Activated CD4-positive, alpha-beta T cell treated with anti-CD3 and anti-CD28 coated beads, Interleukin-2, amount 10 ng/mL, durations not matched to agents 24 days and 14 days (primary cell): ENCODE measurements at regions not wholly inside any gene's neighbourhood (a gene's known extent, or its start where the extent isn't known, plus 50 kb on each side); places are given as distances from the start of the nearest gene placed in this dataset.

Source experiments
- DNase-seq: peaks from one replicate; pipeline ENCODE4 v3.0.0; 2022
- H3K27ac Mint-ChIP-seq: one replicate; pipeline ENCODE4 v1.8.0; 2022; ENCODE audit warnings: mild to moderate bottlenecking, mixed read lengths
- H3K27me3 Mint-ChIP-seq: one replicate; pipeline ENCODE4 v1.8.0; 2022; ENCODE audit warnings: mixed read lengths
- H3K36me3 Mint-ChIP-seq: one replicate; pipeline ENCODE4 v1.8.0; 2022; ENCODE audit warnings: low read depth, mild to moderate bottlenecking, mixed read lengths
- H3K4me1 Mint-ChIP-seq: one replicate; pipeline ENCODE4 v1.8.0; 2021; ENCODE audit warnings: mixed read lengths
- H3K4me3 Mint-ChIP-seq: one replicate; pipeline ENCODE4 v1.8.0; 2022; ENCODE audit warnings: mild to moderate bottlenecking, moderate library complexity, mixed read lengths
- H3K9me3 Mint-ChIP-seq: one replicate; pipeline ENCODE4 v1.8.0; 2021; ENCODE audit warnings: mixed read lengths
- intact Hi-C: fragments of 100-400 bp; cut with micrococcal nuclease; formaldehyde crosslinking; loops from one replicate; pipeline ENCODE4 v1.15.1; 2023

DNA sequence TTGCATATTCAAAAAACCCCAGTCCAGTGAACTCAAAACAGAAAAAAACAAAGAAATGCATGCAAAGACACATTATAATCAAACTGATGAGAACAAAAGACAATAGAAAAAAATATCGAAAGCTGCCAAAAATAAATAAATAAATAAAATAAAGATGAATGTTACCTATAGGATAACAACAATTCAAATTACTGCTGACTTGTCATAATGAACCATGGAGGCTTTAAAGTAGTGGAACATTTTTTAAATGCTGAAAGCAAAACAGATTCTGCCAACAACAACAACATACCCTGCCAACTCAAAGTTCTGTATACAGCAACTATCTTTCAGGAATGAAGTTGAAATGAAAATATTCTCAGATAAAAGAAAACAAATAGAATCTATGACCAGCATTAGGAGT lies 116.6 kb downstream of the CBLN1 start:
- no peak for DNase-seq
- no peak overlapping the region for H3K4me3 Mint-ChIP-seq
- no peaks in the 10 kb centered on the region for H3K27me3 Mint-ChIP-seq
- H3K27ac Mint-ChIP-seq: no peak overlapping the region
- no peaks in the 10 kb centered on the region for H3K36me3 Mint-ChIP-seq
- H3K4me1 Mint-ChIP-seq: no peaks in the 10 kb centered on the region
- intact Hi-C loops: no loop called here
- H3K9me3 Mint-ChIP-seq: no peaks in the 10 kb centered on the region

- intact Hi-C loops: no loop called here
- no peak for DNase-seq
- Mint-ChIP-seq H3K4me1 (no peaks in the 10 kb centered on the region), H3K4me3 (no peak overlapping the region), H3K27me3 (no peaks in the 10 kb centered on the region), H3K27ac (no peak overlapping the region), H3K9me3 (no peaks in the 10 kb centered on the region), H3K36me3 (no peaks in the 10 kb centered on the region)
These were observed 120.4 kb downstream of the CBLN1 start for GRCh38 chr16:49161191-49161590.

- intact Hi-C loops: no loop called here
- DNase-seq: peak; percentile 76
- Mint-ChIP-seq H3K36me3 (no peaks in the 10 kb centered on the region), H3K4me1 (no peaks in the 10 kb centered on the region), H3K27me3 (no peaks in the 10 kb centered on the region), H3K27ac (no peak overlapping the region), H3K4me3 (no peak overlapping the region), H3K9me3 (no peaks in the 10 kb centered on the region)
These were observed 123.5 kb downstream of the CBLN1 start for GRCh38 chr16:49158029-49158642.

- intact Hi-C loops: no loop called here
- H3K9me3 Mint-ChIP-seq: peaks cover 6% of the 10 kb centered on the region
- H3K4me3 Mint-ChIP-seq: no peak overlapping the region
- H3K4me1 Mint-ChIP-seq: no peaks in the 10 kb centered on the region
- no peak for DNase-seq
- H3K27ac Mint-ChIP-seq: no peak overlapping the region
- H3K27me3 Mint-ChIP-seq: no peaks in the 10 kb centered on the region
- no peaks in the 10 kb centered on the region for H3K36me3 Mint-ChIP-seq
These were observed 131.3 kb downstream of the CBLN1 start for GRCh38 chr16:49150341-49150740.

DNA sequence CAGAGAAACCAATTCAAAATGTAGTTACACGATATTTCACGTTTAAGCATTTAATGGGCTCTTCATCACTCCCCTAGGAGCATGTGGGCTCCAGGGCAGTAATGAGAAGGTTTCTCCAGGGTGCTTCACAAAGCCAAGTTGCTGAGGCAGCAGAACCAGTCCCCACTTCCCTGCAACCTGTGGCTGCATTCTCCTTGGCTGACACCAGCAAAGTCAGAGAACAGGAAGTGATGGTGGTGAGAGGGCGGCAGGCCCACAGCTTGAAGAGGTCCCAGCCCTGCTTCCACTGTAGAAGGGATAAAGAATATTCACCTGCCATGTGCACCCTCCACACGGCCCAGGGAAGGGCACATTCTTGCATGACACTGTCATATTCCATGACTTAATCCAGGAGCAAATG lies 133.2 kb downstream of the CBLN1 start:
- H3K36me3 Mint-ChIP-seq: no peaks in the 10 kb centered on the region
- no peaks in the 10 kb centered on the region for H3K27me3 Mint-ChIP-seq

GRCh38 chr16:49140618-49141017 lies 141.0 kb downstream of the CBLN1 start:
- H3K36me3 Mint-ChIP-seq: no peaks in the 10 kb centered on the region
- intact Hi-C loops: no loop called here
- H3K27ac Mint-ChIP-seq: no peak overlapping the region
- no peaks in the 10 kb centered on the region for H3K4me1 Mint-ChIP-seq
- no peaks in the 10 kb centered on the region for H3K27me3 Mint-ChIP-seq
- DNase-seq: no peak
- H3K4me3 Mint-ChIP-seq: no peak overlapping the region
- H3K9me3 Mint-ChIP-seq: peaks cover 9% of the 10 kb centered on the region

More for the DNA sequence above, 133.2 kb downstream of the CBLN1 start:
- Mint-ChIP-seq H3K4me3 (no peak overlapping the region), H3K9me3 (peaks cover 6% of the 10 kb centered on the region), H3K27ac (no peak overlapping the region), H3K4me1 (no peaks in the 10 kb centered on the region)
- intact Hi-C loops: no loop called here
- no peak for DNase-seq

DNA sequence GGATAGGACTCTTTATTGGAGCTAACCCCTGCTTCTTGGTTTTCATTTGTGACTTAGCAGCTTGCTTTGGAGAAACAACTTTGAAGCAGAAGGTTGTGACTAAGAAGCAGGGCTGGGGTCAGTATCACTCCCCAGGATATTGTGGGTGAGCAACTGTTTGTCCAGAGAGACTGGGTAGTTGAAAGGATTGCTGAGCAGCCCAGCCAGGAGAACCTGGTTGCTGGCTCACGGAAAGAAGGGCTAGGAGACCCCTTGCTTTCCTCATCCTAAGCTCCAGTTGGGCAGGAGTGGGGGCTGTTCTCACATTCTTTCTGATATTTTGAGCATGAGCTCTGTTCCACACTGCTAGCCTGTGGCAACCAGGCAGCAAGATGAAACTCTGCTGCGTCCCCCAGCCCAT lies 151.2 kb downstream of the CBLN1 start:
- Mint-ChIP-seq H3K4me1 (no peaks in the 10 kb centered on the region), H3K36me3 (no peaks in the 10 kb centered on the region), H3K9me3 (no peaks in the 10 kb centered on the region), H3K27ac (no peak overlapping the region), H3K4me3 (no peak overlapping the region), H3K27me3 (no peaks in the 10 kb centered on the region)
- DNase-seq: no peak
- intact Hi-C loops: no loop called here

- Mint-ChIP-seq H3K27ac (no peak overlapping the region), H3K4me1 (no peaks in the 10 kb centered on the region), H3K27me3 (no peaks in the 10 kb centered on the region), H3K36me3 (no peaks in the 10 kb centered on the region), H3K4me3 (no peak overlapping the region), H3K9me3 (no peaks in the 10 kb centered on the region)
- intact Hi-C loops: no loop called here
- DNase-seq: no peak
These were observed 151.7 kb downstream of the CBLN1 start for GRCh38 chr16:49129935-49130334.

GRCh38 chr16:49128740-49129139 lies 152.9 kb downstream of the CBLN1 start:
- no peaks in the 10 kb centered on the region for H3K27me3 Mint-ChIP-seq

GRCh38 chr16:49127103-49127502 lies 154.5 kb downstream of the CBLN1 start:
- Mint-ChIP-seq H3K4me1 (no peaks in the 10 kb centered on the region), H3K4me3 (no peak overlapping the region), H3K36me3 (no peaks in the 10 kb centered on the region), H3K27ac (no peak overlapping the region), H3K9me3 (no peaks in the 10 kb centered on the region), H3K27me3 (no peaks in the 10 kb centered on the region)
- intact Hi-C loops: no loop called here
- no peak for DNase-seq

More at GRCh38 chr16:49128740-49129139, 152.9 kb downstream of the CBLN1 start:
- H3K27ac Mint-ChIP-seq: no peak overlapping the region
- DNase-seq: no peak
- no peaks in the 10 kb centered on the region for H3K4me1 Mint-ChIP-seq
- H3K36me3 Mint-ChIP-seq: no peaks in the 10 kb centered on the region
- no peaks in the 10 kb centered on the region for H3K9me3 Mint-ChIP-seq
- no peak overlapping the region for H3K4me3 Mint-ChIP-seq
- intact Hi-C loops: no loop called here

DNA sequence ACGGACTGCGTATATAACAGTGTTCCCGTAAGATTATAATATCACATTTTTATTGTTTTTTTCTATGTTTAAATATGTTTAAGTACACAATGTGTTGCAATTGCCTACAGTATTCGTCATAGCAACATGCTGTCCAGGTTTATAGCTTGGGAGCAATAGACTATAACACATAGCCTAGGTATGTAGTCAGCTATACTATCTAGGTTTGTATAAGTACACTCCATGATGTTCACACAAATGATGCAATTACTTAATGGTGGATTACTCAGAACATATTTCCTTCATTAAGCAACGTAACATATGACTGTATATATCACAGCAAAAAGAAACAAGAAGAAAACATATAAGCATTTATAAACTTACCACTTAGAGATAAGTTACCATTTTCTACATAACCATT lies 160.0 kb downstream of the CBLN1 start:
- no peak for DNase-seq
- Mint-ChIP-seq H3K4me3 (no peak overlapping the region), H3K27ac (no peak overlapping the region), H3K9me3 (peaks cover 6% of the 10 kb centered on the region), H3K27me3 (no peaks in the 10 kb centered on the region), H3K36me3 (no peaks in the 10 kb centered on the region), H3K4me1 (no peaks in the 10 kb centered on the region)
- intact Hi-C loops: no loop called here

DNA sequence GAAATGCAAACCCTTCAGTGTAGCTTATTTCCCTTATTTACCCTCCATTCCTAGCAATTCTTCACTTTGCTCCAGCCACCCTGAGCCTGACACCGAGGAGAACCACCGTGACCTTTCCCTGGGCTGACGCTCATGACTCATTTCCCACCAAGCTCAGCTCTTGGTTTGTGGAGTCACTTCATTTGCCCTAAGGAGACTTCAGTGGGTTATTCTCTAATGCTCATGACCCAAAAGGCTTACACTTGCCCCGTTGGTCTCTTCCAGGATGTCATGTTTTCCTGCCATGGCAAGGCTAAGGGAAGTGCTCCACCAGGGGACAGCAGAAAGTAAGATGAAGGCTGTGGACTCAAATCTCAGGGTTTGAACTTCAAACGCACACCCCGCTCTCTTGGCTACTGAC lies 161.0 kb downstream of the CBLN1 start:
- Mint-ChIP-seq H3K4me3 (no peak overlapping the region), H3K27me3 (no peaks in the 10 kb centered on the region), H3K4me1 (no peaks in the 10 kb centered on the region), H3K36me3 (no peaks in the 10 kb centered on the region), H3K27ac (no peak overlapping the region), H3K9me3 (peaks cover 6% of the 10 kb centered on the region)
- intact Hi-C loops: no loop called here
- DNase-seq: no peak

- no peak for DNase-seq
- no peaks in the 10 kb centered on the region for H3K27me3 Mint-ChIP-seq
- H3K36me3 Mint-ChIP-seq: no peaks in the 10 kb centered on the region
- H3K4me3 Mint-ChIP-seq: no peak overlapping the region
- H3K9me3 Mint-ChIP-seq: peaks cover 6% of the 10 kb centered on the region
- intact Hi-C loops: no loop called here
- H3K4me1 Mint-ChIP-seq: no peaks in the 10 kb centered on the region
- H3K27ac Mint-ChIP-seq: no peak overlapping the region
These were observed 164.8 kb downstream of the CBLN1 start for GRCh38 chr16:49116873-49117272.

DNA sequence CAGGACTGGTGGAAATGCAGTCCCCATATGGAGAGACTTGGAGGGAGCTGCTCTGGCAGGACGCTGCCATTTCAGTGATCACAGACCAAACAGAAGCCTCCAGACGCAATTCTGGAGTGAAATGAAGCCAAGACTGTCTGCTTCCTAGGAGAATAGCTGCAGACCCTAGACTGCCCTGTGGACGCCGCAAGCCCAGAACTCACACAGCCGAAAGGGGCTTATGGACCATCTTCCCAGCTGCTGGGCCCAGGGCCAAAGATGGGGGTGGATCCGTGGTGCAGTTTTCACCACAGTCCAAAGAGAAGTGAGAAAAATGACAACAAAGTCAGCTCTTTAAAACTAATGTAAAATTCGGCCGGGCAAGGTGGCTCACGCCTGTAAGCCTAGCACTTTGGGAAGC lies 165.7 kb downstream of the CBLN1 start:
- H3K27me3 Mint-ChIP-seq: no peaks in the 10 kb centered on the region
- H3K27ac Mint-ChIP-seq: no peak overlapping the region
- no peak overlapping the region for H3K4me3 Mint-ChIP-seq
- DNase-seq: no peak
- intact Hi-C loops: no loop called here
- H3K4me1 Mint-ChIP-seq: no peaks in the 10 kb centered on the region
- peaks cover 6% of the 10 kb centered on the region for H3K9me3 Mint-ChIP-seq
- H3K36me3 Mint-ChIP-seq: no peaks in the 10 kb centered on the region

- no peak for DNase-seq
- Mint-ChIP-seq H3K36me3 (no peaks in the 10 kb centered on the region), H3K4me3 (no peak overlapping the region), H3K27me3 (no peaks in the 10 kb centered on the region), H3K27ac (no peak overlapping the region), H3K4me1 (no peaks in the 10 kb centered on the region), H3K9me3 (no peaks in the 10 kb centered on the region)
- intact Hi-C loops: no loop called here
These were observed 168.9 kb downstream of the CBLN1 start for GRCh38 chr16:49112754-49113153.
